Mesendoderm (in vitro differentiated cells): ENCODE measurements at regions not wholly inside any gene's neighbourhood (a gene's known extent, or its start where the extent isn't known, plus 50 kb on each side); places are given as distances from the start of the nearest gene placed in this dataset.

ENCODE experiments used
- DNase-seq: peaks from one replicate; pipeline ENCODE4 v3.0.0; 2013
- H2AK5ac ChIP-seq: 2 replicates; pipeline ENCODE4 v1.6.1; 2013; ENCODE audit warnings: low read length, inconsistent platforms
- H2BK120ac ChIP-seq: 2 replicates; pipeline ENCODE4 v1.6.1; 2013; ENCODE audit warnings: low read depth, mild to moderate bottlenecking, low read length, moderate library complexity, mixed read lengths
- H2BK15ac ChIP-seq: replicated peaks from 2 replicates; pipeline ENCODE4 v1.6.1; 2013; ENCODE audit warnings: low read depth, mild to moderate bottlenecking, moderate library complexity
- H2BK5ac ChIP-seq: 2 replicates; pipeline ENCODE4 v1.6.1; 2013; ENCODE audit warnings: low read length, inconsistent platforms
- H3K18ac ChIP-seq: 2 replicates; pipeline ENCODE4 v1.6.1; 2013; ENCODE audit warnings: mild to moderate bottlenecking, low read length, mixed read lengths
- H3K23ac ChIP-seq: one replicate; pipeline ENCODE4 v1.6.1; 2013; ENCODE audit warnings: low read length
- H3K27ac ChIP-seq: 2 replicates; pipeline ENCODE4 v1.5.1; 2013; ENCODE audit warnings: low read depth, mild to moderate bottlenecking, inconsistent platforms, low read length, moderate library complexity
- H3K27me3 ChIP-seq: 2 replicates; pipeline ENCODE4 v1.6.1; 2013; ENCODE audit warnings: low read length, control low read depth, mild to moderate bottlenecking, inconsistent platforms; ENCODE audit not compliant: insufficient read depth, poor library complexity
- H3K36me3 ChIP-seq: 2 replicates; pipeline ENCODE4 v1.6.1; 2013; ENCODE audit warnings: low read length, inconsistent platforms; ENCODE audit not compliant: control insufficient read depth, insufficient read depth
- H3K4ac ChIP-seq: one replicate; pipeline ENCODE4 v1.6.1; 2013; ENCODE audit warnings: low read depth, mild to moderate bottlenecking, low read length, moderate library complexity
- H3K4me1 ChIP-seq: 2 replicates; pipeline ENCODE4 v1.6.1; 2013; ENCODE audit warnings: low read depth, low read length, inconsistent platforms; ENCODE audit not compliant: control insufficient read depth
- H3K4me2 ChIP-seq: 2 replicates; pipeline ENCODE4 v1.6.1; 2013; ENCODE audit warnings: low read length
- H3K4me3 ChIP-seq: 2 replicates; pipeline ENCODE4 v1.5.1; 2013; ENCODE audit warnings: mild to moderate bottlenecking, low read length
- H3K56ac ChIP-seq: one replicate; pipeline ENCODE4 v1.6.1; 2013; ENCODE audit warnings: low read length
- H3K79me1 ChIP-seq: 2 replicates; pipeline ENCODE4 v1.6.1; 2013; ENCODE audit warnings: low read length, inconsistent platforms
- H3K79me2 ChIP-seq: 2 replicates; pipeline ENCODE4 v1.6.1; 2013; ENCODE audit warnings: mild to moderate bottlenecking, low read length; ENCODE audit not compliant: control insufficient read depth, insufficient read depth
- H3K9ac ChIP-seq: 2 replicates; pipeline ENCODE4 v1.6.1; 2013; ENCODE audit warnings: low read length, inconsistent platforms
- H4K5ac ChIP-seq: one replicate; pipeline ENCODE4 v1.6.1; 2013; ENCODE audit warnings: low read length
- H4K8ac ChIP-seq: one replicate; pipeline ENCODE4 v1.6.1; 2013; ENCODE audit warnings: low read depth, mild to moderate bottlenecking, control low read depth, low read length, moderate library complexity
- WGBS: extraction: QIAGEN DNeasy Blood & Tissue Kit; methylation state at CpG from one replicate; pipeline ENCODE4 v1.1.7; 2013; ENCODE audit warnings: low lambda C conversion rate, missing lambda C conversion rate; ENCODE audit not compliant: insufficient coverage; ENCODE audit errors: extremely low coverage; 5-methylcytosine and 5-hydroxymethylcytosine counted together

DNA sequence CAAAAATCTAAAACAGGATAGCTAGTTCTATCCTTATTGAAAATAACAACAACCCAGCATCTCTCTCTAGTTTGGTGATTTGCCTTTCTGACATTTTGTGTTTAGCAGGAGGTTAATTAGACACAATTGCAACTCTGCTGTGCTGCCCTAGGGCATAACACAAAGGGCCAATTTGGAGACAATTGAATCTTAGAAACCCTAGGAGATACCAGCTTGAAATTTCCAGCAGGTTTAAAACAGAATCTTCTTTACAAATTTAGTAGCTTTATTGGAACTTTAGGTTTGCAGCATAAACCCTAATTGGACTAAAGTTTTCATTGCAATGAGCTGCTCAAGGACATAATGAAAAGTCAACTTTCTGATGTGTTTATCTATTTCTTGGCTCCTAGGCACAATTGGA, 166.7 kb upstream of the FER start:
- H3K56ac ChIP-seq, result no peak overlapping the region
- no peak overlapping the region for H2AK5ac ChIP-seq
- H3K9ac ChIP-seq, result no peak overlapping the region
- no peak overlapping the region for H3K27ac ChIP-seq
- no peak overlapping the region for H2BK120ac ChIP-seq
- no peaks in the 10 kb centered on the region for H3K36me3 ChIP-seq
- DNase-seq, result no peak
- peak overlapping the region; percentile 75 for H3K18ac ChIP-seq
- no peak overlapping the region for H4K5ac ChIP-seq
- no peak overlapping the region for H2BK5ac ChIP-seq
- H4K8ac ChIP-seq, result no peak overlapping the region
- H3K4me3 ChIP-seq, result no peak overlapping the region
- H3K27me3 ChIP-seq, result no peaks in the 10 kb centered on the region
- H3K4me1 ChIP-seq, result no peaks in the 10 kb centered on the region
- peak overlapping the region; percentile 100 for H2BK15ac ChIP-seq
- H3K23ac ChIP-seq, result no peak overlapping the region
- H3K4ac ChIP-seq, result no peak overlapping the region
- no peaks in the 10 kb centered on the region for H3K79me2 ChIP-seq
- no peak overlapping the region for H3K4me2 ChIP-seq
- no peaks in the 10 kb centered on the region for H3K79me1 ChIP-seq

DNA sequence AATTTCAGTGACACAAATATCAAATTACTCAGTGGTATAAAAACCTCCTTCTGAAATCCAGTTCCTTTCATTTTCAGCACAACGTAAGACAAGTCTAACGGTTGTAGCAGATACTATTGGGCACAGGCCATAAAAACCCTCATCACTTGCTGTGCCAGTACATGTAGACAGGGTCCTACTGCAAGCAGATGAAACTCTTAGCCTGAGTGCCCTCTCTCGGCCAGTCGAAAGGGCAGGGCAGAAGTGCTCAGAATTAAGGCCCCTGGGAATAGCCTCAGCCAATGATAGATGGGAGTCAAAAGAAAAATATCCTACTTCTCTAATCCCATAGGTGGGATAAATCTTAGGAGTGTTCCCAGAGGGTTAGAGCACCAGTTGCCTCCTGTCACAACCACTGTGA, 168.5 kb upstream of the FER start:
- H3K4ac ChIP-seq, result peak overlapping the region; percentile 41
- no peak overlapping the region for H2BK120ac ChIP-seq
- DNase-seq, result peak; percentile 25
- WGBS, result no CpG with 5 or more reads among the region's 4 CpGs
- H3K27ac ChIP-seq, result no peak overlapping the region
- H2BK15ac ChIP-seq, result no peak overlapping the region
- H3K23ac ChIP-seq, result no peak overlapping the region
- no peak overlapping the region for H3K4me2 ChIP-seq
- H3K79me2 ChIP-seq, result no peaks in the 10 kb centered on the region
- no peak overlapping the region for H4K5ac ChIP-seq
- no peak overlapping the region for H3K56ac ChIP-seq
- no peaks in the 10 kb centered on the region for H3K79me1 ChIP-seq
- H3K9ac ChIP-seq, result no peak overlapping the region
- H3K4me1 ChIP-seq, result no peaks in the 10 kb centered on the region
- H3K36me3 ChIP-seq, result no peaks in the 10 kb centered on the region
- H4K8ac ChIP-seq, result no peak overlapping the region
- no peaks in the 10 kb centered on the region for H3K27me3 ChIP-seq
- no peak overlapping the region for H3K4me3 ChIP-seq
- H2AK5ac ChIP-seq, result no peak overlapping the region
- H2BK5ac ChIP-seq, result no peak overlapping the region
- no peak overlapping the region for H3K18ac ChIP-seq

DNA sequence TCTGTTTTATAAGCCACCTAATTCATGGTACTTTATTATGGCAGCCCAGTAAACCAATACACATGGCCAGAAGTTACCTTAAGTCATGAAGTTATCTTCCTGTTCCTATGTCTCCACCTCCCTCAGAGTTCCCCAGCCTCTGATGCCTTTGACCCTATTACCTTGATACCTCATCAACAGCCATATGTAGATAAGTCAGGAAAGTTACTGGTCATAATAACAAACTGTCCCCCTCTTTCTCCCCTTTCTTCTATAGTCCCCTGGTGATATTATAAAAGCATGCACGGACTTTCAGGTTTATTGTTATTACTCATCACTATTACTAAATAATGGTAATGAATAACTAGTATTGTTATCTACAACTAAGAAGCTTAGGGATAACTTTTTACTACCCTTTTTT, 168.9 kb upstream of the FER start:
- H3K18ac ChIP-seq, result no peak overlapping the region

DNA sequence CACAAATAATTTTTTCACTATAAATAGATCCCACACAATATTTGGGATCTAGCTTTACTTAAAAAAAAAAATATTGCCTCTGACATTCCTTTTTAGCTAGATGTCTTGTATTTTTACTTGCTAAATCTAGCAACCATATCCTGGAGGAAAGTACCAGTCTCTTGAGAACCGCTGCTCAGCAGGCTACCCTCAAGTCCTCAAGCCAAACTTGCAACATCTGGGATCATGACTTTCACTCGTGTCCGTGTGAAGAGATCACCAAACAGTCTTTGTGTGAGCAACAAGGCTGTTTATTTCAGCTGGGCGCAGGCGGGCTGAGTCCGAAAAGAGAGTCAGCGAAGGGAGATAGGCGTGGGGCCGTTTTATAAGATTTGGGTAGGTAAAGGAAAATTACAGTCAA, 180.3 kb upstream of the FER start:
- Histone ChIP-seq H2AK5ac (no peak overlapping the region), H3K4me2 (no peak overlapping the region), H3K23ac (no peak overlapping the region), H3K79me2 (no peaks in the 10 kb centered on the region), H4K8ac (no peak overlapping the region), H2BK5ac (peak overlapping the region; percentile 90), H3K27ac (peak overlapping the region; percentile 83), H2BK15ac (peak overlapping the region; percentile 3), H3K9ac (peak overlapping the region; percentile 42), H3K36me3 (no peaks in the 10 kb centered on the region), H3K4me1 (peaks cover 5% of the 10 kb centered on the region), H2BK120ac (peak overlapping the region; percentile 35), H3K4ac (peak overlapping the region; percentile 89), H3K56ac (peak overlapping the region; percentile 86), H3K18ac (peak overlapping the region; percentile 95), H3K4me3 (no peak overlapping the region), H4K5ac (no peak overlapping the region), H3K79me1 (no peaks in the 10 kb centered on the region), H3K27me3 (no peaks in the 10 kb centered on the region)
- WGBS, result no CpG with 5 or more reads among the region's 9 CpGs
- DNase-seq, result peak; percentile 72

More for the DNA sequence above, 168.9 kb upstream of the FER start:
- DNase-seq, result no peak
- Histone ChIP-seq H3K4ac (no peak overlapping the region), H3K79me2 (no peaks in the 10 kb centered on the region), H3K4me3 (no peak overlapping the region), H2AK5ac (no peak overlapping the region), H3K9ac (no peak overlapping the region), H3K23ac (no peak overlapping the region), H2BK120ac (no peak overlapping the region), H3K27me3 (no peaks in the 10 kb centered on the region), H4K5ac (no peak overlapping the region), H3K36me3 (no peaks in the 10 kb centered on the region), H4K8ac (no peak overlapping the region), H3K56ac (no peak overlapping the region), H3K79me1 (no peaks in the 10 kb centered on the region), H2BK5ac (no peak overlapping the region), H2BK15ac (peak overlapping the region; percentile 3), H3K4me1 (no peaks in the 10 kb centered on the region), H3K4me2 (no peak overlapping the region), H3K27ac (no peak overlapping the region)
- WGBS, result no CpG with 5 or more reads among the region's 1 CpG

DNA sequence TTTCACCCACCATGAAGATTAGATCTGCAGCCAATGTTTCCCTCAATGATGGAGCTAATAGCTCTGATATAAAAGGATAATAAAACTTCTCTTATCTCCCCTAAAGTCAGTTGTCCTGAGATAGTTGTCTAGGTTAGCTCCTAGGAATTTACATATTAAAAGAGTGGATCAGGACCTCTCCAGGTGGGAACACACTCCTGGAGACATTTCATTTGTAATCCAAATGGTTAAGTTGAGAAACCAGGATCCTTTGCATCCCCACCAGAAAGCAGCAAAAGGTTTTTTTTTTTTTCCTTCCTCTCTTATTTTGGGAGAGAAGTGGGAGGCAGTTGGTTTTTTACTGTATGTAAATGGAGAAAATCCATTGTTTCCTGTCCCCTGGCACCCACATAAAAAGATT, 182.5 kb upstream of the FBXL17 start:
- Histone ChIP-seq H3K56ac (peak overlapping the region; percentile 80), H3K27me3 (no peaks in the 10 kb centered on the region), H4K8ac (no peak overlapping the region), H3K9ac (no peak overlapping the region), H2BK15ac (peak overlapping the region; percentile 100), H3K23ac (no peak overlapping the region), H2BK5ac (peak overlapping the region; percentile 96), H3K4ac (no peak overlapping the region), H3K18ac (peak overlapping the region; percentile 68), H3K36me3 (no peaks in the 10 kb centered on the region), H2BK120ac (no peak overlapping the region), H4K5ac (no peak overlapping the region), H3K4me3 (no peak overlapping the region), H3K79me2 (no peaks in the 10 kb centered on the region), H3K4me2 (no peak overlapping the region), H3K27ac (peak overlapping the region; percentile 60), H2AK5ac (no peak overlapping the region), H3K79me1 (no peaks in the 10 kb centered on the region), H3K4me1 (peaks cover 5% of the 10 kb centered on the region)
- DNase-seq, result peak; percentile 86

DNA sequence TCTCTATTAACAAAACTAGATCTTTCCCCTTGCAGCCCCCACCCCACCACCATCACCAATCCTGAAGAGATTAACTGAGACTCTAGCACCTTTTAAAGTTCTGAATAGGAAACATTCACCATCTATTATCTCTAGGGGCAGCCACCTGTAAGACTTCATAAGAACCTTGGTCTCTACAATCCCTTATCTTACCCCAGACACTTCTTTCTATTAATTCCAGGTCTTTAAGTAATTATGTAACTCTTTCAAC, 180.2 kb upstream of the FBXL17 start:
- no peak overlapping the region for H3K56ac ChIP-seq
- no peak overlapping the region for H4K8ac ChIP-seq
- no peak overlapping the region for H3K27ac ChIP-seq
- H3K79me2 ChIP-seq, result no peaks in the 10 kb centered on the region
- H3K9ac ChIP-seq, result no peak overlapping the region
- no peak overlapping the region for H3K18ac ChIP-seq
- no peak overlapping the region for H2BK15ac ChIP-seq
- no peak overlapping the region for H3K4me3 ChIP-seq
- H3K36me3 ChIP-seq, result no peaks in the 10 kb centered on the region
- H3K4me2 ChIP-seq, result no peak overlapping the region
- peak overlapping the region; percentile 17 for H2BK120ac ChIP-seq
- H3K79me1 ChIP-seq, result no peaks in the 10 kb centered on the region
- no peak overlapping the region for H2BK5ac ChIP-seq
- no peak overlapping the region for H3K4ac ChIP-seq
- H4K5ac ChIP-seq, result no peak overlapping the region
- peaks cover 5% of the 10 kb centered on the region for H3K4me1 ChIP-seq
- DNase-seq, result no peak
- no peaks in the 10 kb centered on the region for H3K27me3 ChIP-seq
- no peak overlapping the region for H2AK5ac ChIP-seq
- H3K23ac ChIP-seq, result no peak overlapping the region
